ENCODE measurements at regions not wholly inside any gene's neighbourhood (a gene's known extent, or its start where the extent isn't known, plus 50 kb on each side); places are given as distances from the start of the nearest gene placed in this dataset.

DNA sequence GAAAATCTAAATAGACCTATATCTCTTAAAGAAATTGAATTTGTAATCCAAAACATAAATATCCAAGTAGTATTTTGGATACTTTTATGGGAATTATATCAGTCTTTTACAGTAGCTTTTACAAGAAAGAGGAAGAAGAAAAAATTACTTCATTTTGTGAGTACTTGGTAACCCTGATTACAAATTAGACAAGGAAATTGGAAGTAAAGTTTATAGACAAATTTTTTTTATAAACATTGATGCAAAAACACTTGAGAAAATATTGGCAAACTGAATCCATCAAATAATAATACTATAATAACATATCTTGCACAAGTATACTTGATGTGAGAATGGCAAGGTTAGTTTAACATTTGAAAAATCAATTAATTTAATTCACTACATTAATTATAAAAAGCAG, 954.1 kb upstream of the MIR17HG start:
- TF ChIP-seq, protein P1, sequence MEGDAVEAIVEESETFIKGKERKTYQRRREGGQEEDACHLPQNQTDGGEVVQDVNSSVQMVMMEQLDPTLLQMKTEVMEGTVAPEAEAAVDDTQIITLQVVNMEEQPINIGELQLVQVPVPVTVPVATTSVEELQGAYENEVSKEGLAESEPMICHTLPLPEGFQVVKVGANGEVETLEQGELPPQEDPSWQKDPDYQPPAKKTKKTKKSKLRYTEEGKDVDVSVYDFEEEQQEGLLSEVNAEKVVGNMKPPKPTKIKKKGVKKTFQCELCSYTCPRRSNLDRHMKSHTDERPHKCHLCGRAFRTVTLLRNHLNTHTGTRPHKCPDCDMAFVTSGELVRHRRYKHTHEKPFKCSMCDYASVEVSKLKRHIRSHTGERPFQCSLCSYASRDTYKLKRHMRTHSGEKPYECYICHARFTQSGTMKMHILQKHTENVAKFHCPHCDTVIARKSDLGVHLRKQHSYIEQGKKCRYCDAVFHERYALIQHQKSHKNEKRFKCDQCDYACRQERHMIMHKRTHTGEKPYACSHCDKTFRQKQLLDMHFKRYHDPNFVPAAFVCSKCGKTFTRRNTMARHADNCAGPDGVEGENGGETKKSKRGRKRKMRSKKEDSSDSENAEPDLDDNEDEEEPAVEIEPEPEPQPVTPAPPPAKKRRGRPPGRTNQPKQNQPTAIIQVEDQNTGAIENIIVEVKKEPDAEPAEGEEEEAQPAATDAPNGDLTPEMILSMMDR (IDR thresholded peaks at IDR 0.05), result no peak
- no peak for TF ChIP-seq POLR2A (IDR thresholded peaks at IDR 0.05)
- no peak for TF ChIP-seq POLR2AphosphoS5 (IDR thresholded peaks at IDR 0.05)
- no peak for TF ChIP-seq EP300 (IDR thresholded peaks at IDR 0.05; ENCODE audit: low read depth)
